HuH-7 (cell line): ENCODE measurements at regions not wholly inside any gene's neighbourhood (a gene's known extent, or its start where the extent isn't known, plus 50 kb on each side); places are given as distances from the start of the nearest gene placed in this dataset.

Experiments
- DNase-seq: peaks from one replicate; pipeline ENCODE4 v3.0.0; 2011; ENCODE audit warnings: low spot score

DNA sequence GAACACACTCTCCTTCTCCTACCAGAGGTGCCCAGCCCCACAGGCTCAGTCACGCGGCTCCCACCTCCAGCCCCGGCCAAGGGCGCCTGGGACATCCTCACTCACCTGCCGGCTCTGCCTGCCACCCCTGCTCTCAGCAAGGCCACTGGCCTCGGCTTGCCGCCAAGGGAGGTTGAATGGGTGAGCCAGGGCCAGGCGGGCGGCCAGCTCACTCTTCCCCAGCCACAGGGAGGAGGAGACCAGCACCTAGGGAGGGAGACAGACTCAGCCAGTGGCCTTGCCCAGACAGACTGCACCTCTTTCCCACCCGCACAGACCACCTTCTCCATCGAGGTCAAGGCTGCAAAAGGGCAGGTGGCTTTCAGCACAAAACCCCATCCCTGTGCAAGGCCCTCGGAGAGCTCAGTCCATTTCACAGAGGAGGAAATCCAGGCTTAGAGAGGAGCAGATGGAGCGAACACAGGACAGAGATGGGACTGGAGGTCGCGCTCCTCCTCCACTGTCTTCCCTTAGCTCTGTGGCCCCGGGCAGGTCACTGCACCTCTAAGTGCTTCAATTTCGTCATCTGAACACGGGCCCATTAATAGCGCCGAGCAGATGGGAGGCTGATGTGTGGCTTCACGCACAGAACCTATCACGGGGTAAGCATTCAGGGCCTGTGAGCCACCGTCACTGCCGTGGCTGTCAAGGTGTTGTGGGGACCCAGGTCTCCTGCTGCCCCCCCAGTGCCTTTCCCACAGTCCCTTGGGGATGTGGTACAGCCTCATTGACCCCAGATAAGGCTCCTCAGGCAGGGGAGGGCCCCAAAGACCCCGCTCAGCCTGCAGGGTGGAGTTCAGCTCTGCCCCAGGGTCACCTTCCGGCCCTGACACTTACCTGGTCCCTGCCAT, 56.1 kb downstream of the RMI2 start:
- DNase-seq = no peak

DNA sequence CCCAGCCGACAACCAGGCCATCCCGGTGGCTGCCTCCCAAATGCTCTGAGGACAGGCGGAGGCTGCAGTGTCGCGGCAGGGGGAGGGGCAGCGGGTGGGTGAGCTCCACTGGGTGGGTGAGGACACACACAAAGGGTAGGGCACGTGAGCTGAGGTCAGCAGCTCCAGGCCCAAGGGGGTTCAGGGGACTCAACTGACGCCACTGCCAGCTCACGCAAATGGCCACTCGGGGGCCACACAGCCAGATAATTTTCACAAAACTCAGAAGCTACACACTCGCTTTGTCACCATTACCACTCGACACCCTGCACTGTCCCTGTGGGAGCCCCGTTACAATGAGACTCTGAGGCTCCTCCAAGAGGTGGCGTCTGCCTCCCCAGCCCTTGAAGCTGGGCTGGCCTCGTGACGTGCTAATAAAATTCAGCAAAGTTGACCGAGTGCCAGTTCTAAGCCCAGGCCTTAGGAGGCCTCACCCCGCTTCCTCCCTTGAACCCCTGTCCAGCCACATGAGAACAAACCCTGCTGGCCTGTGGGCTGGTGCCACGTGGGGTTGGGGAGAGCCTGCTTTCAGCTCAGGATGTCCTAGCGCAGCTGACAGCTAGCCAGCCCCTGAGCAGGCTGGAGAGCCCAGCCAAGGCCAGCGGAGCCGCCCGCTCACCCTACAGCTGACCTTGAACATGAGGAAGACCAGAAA, 56.9 kb downstream of the RMI2 start:
- DNase-seq = no peak

DNA sequence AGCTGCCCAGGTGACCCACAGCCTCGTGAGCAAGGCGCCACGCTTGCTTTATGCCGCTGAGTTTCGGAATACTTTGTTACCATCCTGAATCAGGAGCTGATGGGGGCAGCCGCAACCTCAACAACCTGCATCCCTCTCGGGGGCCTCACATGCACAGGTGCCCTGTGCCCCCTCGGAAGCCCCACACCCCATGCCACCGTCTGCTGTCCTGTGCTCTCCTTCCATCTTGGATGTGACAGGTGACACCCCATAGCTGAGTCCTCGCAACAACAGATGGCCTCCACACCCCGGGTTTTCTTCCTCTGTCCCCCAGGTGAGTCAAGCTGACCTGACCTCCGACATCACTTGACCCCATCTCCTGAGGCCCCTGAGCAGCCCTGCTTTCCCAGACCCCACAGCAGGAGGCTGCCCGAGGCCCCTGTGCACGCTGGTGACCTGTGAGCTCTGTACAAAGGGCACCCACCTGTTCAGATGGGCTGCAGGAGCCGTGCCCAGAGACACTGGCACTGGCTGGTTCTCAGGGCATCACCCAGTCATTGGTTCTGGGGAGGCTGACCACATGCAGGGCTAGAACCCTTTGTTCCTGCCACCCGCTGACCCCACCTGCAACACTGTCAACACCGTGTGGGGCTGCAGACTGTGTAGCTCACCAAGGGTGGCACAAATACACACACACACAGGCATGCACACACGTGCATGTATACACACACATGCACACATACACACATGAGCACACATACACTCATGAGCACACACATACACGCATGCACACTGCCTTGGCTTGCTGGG, 57.7 kb downstream of the RMI2 start:
- no peak for DNase-seq

DNA sequence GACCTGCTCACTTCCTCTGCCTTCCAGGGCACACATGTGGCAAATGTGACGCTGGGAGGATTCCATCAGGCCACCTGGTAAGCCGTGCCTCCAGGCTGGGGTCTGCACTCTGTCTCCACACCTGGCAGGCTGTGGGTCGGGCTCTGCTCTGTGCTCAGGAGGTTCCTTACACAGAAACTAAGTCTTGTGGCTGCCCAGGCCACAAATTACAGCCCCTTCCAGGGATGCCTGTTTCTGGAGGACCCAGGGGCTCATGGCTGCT, 58.2 kb downstream of the RMI2 start:
- DNase-seq = no peak

DNA sequence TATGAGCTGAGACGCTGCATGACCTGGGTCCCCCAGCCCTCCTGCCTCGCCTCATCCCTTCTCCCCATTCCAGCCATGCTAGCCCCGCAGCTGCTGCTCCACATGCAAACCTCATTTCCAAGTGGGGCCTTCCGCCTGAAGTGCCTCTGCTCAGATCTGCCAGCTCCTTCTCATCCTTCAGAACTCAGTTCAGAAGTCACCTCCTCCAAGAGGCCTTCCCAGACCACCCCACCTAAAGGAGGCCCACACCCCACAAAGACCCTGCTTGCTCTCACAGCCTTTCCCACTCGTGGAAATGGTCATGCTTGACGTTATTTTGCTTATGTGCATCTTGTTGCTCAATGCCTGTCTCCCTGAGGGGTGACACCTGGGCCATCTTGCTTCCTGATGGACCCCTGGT, 58.7 kb downstream of the RMI2 start:
- DNase-seq = no peak

DNA sequence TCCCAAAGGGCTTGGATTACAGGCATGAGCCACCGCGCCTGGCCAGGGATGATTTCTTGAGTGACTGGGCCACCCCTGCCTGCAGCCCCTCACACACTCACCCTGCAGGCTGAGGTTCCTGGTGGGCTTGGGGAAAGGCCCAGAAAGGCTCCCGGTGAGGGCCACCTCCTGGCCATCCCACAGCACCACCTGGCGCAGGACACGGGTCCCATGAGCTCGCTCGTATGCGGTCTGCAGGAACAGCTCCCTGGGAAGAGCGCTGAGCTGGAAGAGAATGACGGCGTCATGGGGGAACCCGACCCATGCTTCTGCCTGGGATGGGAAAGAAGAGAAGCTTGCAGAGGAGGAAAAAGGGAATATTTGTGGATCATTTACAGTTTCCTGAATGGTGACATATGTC, 59.3 kb downstream of the RMI2 start:
- no peak for DNase-seq

DNA sequence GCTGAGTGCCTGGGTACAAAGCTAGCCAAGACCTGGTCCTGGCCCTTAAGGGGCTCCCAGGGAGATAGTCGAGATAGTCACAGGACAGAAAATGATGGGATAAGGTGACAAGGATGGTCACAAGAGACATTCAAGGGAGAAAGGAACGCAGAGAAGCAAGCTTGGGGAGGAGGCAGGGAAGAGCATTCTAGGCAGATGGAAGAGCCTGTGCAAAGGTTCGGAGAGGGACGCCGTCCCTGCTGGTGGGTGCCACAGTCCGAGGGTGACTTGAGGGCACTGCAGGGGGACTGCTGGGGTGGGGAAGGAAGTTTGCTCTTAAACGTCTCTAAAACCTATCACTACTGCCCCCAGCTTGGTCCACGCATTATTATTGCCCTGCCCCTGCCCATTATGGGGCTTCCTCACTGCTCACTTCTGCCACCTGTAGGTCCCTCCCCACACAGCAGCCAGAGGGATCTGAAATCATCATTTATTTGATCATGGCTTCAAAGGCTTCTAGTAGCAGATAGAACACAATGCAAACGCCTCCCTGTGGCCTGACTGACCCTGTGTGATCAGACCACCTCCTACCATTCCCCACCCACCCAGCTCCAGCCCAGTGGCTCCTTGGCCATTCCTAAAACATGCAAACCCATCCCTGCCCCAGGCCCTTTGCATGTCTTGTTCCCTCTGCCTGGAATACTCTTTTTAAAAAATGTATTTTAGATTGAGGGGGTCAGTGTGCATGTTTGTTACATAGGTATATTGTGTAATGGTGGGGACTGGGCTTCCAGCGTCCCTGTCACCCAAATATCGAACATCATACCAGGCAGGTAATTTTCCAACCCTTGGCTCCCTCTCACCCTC, 60.3 kb downstream of the RMI2 start:
- peak; percentile 63 for DNase-seq

DNA sequence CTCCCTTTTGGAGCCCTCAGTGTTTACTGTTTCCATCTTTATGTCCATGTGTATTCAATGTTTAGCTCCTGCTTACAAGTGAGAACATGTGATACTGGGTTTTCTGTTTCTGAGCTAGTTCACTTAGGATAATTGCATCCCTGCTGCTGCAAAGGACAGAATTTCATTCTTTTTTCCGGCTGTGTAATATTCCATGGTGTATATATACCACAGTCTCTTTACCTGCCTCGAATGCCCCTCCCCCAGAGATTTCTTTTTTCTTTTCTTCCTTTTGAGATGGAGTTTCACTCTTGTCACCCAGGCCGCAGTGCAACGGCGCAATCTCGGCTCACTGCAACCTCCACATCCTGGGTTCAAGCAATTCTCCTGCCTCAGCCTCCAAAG, 60.9 kb downstream of the RMI2 start:
- DNase-seq = no peak

DNA sequence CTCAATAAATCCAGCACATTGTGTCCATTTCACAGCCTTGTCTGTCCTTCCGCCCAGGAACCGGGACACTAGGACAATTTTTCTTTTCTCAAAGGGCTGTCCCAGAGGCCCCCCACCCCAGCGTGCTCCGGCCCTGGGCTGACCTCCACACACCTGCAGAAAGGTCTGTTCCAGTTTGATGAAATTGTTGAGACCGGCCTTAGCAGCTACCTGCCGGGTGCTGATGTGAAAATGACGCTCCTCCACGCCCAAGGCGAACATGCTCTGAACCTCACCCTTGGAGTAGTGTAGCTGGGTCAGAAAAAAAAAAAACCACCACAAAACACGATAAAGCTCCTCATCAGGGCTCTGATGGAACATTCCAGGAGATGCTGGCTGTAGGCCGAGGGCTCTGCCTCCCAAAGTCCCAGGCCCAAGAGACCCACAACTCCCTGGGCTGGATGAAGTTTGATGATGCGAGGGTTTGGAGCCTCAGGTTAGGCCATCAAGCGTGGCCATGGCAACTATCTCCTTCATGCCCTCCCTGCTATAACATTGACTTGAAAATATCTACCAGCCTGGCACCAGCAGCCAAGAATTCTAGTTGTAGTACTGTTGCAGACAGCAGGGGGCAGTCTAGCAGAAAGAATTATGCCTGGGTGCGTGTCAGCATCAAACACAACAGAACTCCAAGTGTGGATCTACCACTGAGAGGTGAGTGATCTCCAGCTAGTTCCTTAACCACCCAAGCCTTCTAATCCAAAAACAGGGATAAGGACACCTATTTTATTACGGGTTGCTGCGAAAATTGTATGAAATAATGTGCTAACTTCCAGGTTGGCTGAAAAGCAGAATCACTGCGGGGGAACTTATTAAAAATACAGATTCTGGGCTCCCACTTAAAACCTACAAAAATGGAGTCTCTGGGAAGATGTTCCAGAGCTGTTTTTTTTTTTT, 62.1 kb downstream of the RMI2 start:
- peak; percentile 87 for DNase-seq

DNA sequence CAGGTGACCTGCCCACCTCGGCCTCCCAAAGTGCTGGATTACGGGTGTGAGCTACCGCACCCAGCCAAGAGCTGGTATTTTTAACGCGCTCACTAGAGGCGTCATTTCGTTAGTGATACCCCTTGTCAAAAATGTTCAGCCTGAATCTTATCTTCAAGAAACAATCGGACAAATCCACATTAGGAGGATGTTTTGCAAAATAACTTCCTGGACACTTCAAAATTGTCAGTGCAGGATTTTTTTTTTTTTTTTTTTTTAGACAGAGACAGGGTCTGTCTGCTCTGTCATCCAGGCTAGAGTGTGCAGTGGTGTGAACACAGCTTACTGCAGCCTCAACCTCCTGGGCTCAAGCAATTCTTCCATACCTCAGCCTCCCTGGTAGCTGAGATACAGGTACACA, 63.0 kb downstream of the RMI2 start:
- no peak for DNase-seq

DNA sequence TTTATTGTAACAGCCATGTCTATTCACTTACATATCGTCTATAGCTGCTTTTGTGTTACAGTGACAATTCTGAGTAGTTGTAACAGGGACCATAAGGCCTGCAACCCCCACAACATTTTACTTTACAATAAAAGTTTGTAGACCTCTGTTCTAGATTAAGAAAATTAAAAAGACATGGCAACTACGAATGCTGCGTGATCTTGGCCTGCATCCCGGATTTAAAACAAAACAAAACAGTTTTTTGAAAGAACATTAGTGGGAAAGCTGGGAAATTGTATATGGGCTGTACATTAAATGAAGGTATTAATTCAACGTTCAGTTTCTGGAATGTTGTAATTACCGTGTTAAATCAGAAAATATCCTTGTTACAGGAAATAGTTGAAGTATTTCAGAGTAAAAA, 64.1 kb downstream of the RMI2 start:
- DNase-seq = no peak

DNA sequence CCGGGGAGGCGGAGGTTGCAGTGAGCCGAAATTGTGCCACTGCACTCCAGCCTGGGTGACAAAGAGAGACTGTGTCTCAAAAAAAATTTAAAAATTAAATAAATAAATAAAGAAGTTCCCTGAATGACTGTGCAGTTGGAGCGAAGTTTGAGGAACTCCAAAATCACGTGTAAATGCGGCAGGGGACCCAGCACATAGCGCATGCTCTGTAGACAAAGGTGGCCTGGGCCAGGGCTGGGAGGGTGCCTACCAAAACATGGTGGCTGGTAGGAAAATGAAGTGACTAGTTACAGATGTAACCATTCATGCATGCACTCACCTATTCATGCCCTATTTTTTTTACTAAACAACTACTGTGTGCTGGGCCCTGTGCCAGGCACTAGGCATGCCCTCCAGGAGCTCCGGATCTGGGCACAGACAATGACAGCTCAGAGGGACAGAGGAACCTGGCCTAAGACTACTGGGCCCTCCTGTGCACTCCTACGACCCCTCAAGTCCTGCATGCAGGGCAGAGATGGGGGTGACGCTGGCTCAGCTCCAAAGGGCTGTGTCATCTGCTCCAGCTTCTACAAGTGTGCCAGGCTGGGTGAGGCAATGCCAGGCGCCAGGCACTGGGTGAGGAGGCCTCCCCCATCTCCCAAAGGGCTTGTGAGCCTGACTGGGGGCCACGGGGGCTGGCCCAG, 65.3 kb downstream of the RMI2 start:
- no peak for DNase-seq

DNA sequence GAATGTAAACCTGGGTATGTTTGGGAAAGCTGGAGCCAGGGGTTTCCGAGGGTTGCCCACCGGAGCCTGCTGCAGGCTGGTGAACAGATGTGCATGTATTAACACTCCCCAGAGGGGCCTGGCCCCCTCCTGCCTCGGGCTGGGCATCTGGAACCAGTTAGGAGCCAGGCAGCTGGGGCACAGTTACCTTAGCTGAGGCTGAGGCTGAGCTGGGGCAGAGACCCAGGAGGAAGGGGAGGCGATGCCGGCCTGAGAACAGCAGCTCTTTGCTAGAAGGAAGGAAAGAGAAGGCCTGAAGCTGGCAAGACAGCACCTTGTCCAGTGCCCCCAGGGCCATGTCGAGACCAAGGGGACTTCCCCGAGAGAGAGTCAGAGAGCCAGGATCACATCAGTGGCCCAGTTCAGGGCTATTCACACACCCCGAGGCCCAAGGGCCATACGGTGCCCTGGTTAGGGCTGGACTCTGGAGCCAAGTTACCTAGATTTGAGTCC, 65.8 kb downstream of the RMI2 start:
- DNase-seq = no peak

DNA sequence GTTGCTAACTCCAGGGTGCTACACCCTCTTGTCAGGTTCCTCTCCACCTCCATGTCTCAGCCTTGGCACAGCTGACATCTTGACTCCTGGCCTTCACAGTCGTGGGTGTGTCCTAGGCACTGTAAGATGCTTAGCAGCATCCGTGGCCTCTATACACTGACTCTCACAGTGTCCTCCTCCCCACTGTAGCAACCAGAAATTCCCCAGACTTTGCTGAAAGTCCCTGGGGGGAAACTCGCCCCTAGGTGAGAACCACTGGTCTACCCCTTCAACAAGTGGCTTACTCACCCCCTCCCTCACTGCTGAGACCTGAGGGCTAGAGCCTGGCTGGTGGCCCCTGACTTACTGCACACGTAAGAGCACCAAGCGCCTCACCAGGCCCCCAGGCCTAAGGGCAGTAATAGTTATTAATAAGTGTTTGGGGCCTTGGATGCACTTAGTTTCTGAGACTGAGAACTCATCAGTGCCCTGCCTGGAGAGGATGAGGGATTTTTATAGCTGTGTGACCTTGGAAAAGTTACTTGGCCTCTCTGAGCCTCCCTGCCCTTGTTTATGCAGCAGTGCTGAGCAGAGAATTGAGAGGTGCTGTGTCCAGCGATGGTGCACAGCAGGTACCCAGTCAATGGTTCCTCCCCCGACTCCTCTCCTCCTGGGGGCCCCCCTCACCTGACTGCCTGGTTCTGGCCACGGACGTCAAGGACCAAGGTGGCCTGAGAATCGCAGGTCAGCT, 67.1 kb downstream of the RMI2 start:
- DNase-seq = no peak

DNA sequence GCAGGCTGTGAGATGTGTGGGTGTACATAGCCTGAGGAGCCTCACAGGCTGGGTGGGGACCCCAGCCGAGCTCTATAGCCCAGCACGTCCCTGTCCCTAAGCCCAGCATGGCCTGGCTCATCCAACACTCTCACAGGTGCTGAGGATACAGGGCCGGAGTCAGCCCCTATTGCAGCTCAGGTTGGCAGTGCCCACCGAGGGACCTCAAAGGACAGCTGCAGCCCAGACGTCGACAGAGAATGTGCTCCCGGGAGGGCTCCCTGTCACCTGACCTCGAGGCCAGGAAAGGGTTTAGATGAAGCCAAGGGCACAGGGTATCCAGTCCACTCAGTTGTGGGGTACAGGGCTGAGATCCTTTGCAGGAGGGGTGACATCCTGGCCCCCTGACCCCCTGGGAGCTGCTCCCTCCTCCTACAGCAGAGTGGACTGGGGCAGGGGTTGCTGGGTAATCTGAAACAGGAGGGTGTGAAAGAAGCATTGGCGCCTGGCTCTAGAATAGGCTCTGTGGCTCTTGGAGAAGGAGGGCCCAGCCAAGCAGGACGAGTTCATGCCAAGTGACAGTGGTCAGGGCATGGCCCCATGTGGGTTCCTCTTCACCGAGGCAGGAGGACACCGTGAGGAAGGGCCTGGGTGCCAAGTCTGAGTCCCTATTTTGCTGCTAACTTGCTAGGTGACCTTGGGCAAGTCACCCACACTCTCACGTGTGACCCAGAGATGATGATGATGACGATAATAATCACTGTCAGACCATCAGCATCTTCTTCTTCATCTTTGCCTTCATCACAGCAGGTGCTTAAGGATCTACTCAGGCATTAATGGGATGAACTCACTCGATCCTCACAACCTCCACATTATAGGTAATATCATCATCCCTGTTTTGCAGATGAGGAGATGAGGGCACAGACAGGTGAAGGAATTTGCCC, 68.0 kb downstream of the RMI2 start:
- no peak for DNase-seq

DNA sequence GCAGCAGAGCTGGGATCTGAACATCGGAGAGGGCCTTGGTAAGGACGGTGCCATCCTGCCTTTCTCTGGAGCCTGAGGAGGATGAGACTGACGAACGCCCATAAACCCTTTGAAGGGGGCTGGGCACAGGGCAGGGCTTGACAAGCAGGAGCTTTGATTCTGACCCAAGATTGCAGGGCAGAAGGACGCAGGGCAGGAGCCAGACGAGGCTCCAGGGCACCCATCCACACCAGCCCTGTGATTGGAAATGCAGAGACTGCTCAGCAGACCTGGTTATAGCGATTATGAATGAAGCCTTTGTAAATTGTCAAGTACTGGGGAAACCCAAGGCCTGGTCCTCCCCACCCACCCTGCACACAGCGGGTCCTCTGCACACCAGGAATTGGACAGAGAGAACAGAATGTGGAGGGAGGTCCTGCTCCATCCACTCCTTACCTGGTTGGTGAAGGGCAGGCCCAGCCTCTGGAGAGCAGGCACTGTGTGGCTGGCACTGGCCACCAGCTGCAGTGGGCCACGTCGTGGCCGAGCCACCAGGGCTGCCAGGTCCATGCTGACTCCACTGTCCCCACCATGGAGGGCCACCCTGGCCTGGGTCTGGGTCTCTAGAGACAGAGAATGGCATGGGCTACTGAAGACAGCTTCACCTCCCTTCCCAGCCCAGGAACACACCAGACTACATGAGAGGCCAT, 68.8 kb downstream of the RMI2 start:
- DNase-seq = no peak

DNA sequence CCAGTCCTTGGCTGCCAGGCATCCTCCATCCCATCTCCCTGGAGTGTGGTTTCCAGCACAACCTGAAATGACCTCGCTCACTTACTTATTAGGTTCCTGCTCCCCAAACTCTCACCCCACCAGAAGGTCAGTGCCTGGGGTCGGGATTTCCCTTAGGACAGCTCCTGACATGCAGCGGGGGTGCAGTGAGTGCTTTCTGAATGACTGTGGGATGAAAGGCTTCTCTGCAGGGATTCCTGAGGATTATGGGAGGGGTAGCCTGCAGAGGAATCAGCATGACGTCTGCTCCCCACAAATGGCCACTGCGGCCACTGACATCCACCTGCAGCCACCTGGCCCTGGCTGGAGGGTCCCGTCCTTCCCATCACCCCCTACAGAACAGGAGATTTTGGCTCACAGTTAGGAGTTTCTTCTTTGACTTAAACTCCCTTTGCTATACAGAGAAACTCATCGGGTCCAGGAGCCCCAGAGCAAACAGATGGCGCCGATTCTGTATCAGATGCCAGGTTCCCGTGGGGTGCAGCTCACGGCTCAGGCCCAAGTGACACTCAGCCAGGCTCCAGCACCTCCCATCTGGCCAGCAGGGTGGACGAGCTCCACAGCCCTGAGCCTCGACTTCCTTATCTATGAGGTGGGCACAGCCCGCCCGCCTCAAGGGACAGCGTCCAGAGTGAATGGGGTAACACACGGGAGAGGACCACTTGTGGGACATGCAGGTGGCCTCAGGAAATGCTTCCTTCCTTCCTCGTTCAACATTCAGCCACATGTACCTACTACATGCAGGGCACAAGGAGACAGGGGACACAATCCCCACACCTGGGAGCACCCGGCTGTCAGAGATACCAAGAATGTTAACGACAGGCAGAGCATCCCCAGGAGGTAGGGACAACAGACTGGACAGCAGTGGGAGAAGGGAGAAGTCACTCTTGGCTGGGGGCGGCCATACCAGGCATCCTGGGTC, 69.8 kb downstream of the RMI2 start:
- no peak for DNase-seq
